ENCODE measurements at regions not wholly inside any gene's neighbourhood (a gene's known extent, or its start where the extent isn't known, plus 50 kb on each side); places are given as distances from the start of the nearest gene placed in this dataset.

DNA sequence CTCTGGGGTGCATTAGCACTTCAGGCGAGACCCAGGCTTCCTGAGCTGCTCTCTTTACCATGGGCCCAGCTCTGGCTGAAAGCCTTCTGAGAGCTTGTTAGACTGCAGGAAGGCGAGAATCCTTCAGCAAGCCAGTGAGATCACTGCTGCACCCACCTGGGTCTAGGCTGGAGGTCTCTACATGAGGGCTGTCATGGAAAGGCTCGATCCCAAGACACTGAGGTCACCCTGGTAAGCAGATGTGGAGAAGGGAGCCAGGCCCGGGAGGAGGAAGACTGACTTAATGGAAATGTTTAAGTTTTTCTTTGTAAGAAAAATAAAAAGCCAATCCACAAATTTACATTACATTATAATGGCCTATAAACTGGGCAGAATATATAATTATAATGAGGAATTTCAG lies 684.5 kb downstream of the TNS3 start:
- no peak for TF ChIP-seq POLR2A (IDR thresholded peaks at IDR 0.05)
- TF ChIP-seq, protein P1, sequence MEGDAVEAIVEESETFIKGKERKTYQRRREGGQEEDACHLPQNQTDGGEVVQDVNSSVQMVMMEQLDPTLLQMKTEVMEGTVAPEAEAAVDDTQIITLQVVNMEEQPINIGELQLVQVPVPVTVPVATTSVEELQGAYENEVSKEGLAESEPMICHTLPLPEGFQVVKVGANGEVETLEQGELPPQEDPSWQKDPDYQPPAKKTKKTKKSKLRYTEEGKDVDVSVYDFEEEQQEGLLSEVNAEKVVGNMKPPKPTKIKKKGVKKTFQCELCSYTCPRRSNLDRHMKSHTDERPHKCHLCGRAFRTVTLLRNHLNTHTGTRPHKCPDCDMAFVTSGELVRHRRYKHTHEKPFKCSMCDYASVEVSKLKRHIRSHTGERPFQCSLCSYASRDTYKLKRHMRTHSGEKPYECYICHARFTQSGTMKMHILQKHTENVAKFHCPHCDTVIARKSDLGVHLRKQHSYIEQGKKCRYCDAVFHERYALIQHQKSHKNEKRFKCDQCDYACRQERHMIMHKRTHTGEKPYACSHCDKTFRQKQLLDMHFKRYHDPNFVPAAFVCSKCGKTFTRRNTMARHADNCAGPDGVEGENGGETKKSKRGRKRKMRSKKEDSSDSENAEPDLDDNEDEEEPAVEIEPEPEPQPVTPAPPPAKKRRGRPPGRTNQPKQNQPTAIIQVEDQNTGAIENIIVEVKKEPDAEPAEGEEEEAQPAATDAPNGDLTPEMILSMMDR (IDR thresholded peaks at IDR 0.05), result no peak

Measured in adrenal gland (tissue), 5 donors.